ENCODE measurements at regions not wholly inside any gene's neighbourhood (a gene's known extent, or its start where the extent isn't known, plus 50 kb on each side); places are given as distances from the start of the nearest gene placed in this dataset.
A peak's percentile ranks its signal among the peaks of the same experiment; 100 is the strongest.

GRCh38 chr5:103927739-103928138 lies 365.1 kb upstream of the NUDT12 start:
- ATAC-seq, result peak; percentile 79

GRCh38 chr5:103923616-103924168 lies 361.1 kb upstream of the NUDT12 start:
- TF ChIP-seq ZNF565 (CRISPR knock-in tag; conservative IDR thresholded peaks at IDR 0.05; ENCODE audit: low read depth), result no peak
- TF ChIP-seq, protein P1, sequence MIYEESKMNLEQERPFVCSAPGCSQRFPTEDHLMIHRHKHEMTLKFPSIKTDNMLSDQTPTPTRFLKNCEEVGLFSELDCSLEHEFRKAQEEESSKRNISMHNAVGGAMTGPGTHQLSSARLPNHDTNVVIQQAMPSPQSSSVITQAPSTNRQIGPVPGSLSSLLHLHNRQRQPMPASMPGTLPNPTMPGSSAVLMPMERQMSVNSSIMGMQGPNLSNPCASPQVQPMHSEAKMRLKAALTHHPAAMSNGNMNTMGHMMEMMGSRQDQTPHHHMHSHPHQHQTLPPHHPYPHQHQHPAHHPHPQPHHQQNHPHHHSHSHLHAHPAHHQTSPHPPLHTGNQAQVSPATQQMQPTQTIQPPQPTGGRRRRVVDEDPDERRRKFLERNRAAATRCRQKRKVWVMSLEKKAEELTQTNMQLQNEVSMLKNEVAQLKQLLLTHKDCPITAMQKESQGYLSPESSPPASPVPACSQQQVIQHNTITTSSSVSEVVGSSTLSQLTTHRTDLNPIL (CRISPR knock-in tag; IDR thresholded peaks at IDR 0.05; ENCODE audit: low read depth), result no peak
- TF ChIP-seq, protein P2, sequence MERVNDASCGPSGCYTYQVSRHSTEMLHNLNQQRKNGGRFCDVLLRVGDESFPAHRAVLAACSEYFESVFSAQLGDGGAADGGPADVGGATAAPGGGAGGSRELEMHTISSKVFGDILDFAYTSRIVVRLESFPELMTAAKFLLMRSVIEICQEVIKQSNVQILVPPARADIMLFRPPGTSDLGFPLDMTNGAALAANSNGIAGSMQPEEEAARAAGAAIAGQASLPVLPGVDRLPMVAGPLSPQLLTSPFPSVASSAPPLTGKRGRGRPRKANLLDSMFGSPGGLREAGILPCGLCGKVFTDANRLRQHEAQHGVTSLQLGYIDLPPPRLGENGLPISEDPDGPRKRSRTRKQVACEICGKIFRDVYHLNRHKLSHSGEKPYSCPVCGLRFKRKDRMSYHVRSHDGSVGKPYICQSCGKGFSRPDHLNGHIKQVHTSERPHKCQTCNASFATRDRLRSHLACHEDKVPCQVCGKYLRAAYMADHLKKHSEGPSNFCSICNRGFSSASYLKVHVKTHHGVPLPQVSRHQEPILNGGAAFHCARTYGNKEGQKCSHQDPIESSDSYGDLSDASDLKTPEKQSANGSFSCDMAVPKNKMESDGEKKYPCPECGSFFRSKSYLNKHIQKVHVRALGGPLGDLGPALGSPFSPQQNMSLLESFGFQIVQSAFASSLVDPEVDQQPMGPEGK (CRISPR knock-in tag; IDR thresholded peaks at IDR 0.05; ENCODE audit: borderline replicate concordance), result no peak
- no peak for TF ChIP-seq ZC3H10 (CRISPR knock-in tag; IDR thresholded peaks at IDR 0.05)
- TF ChIP-seq ZFP3 (CRISPR knock-in tag; IDR thresholded peaks at IDR 0.05), result no peak
- no peak for TF ChIP-seq PPARA (CRISPR knock-in tag; IDR thresholded peaks at IDR 0.05; ENCODE audit: borderline replicate concordance)
- TF ChIP-seq ZNF8 (CRISPR knock-in tag; IDR thresholded peaks at IDR 0.05), result no peak
- TF ChIP-seq ZNF70 (CRISPR knock-in tag; IDR thresholded peaks at IDR 0.05), result no peak
- no peak for TF ChIP-seq ARNTL (CRISPR knock-in tag; IDR thresholded peaks at IDR 0.05; ENCODE audit: borderline replicate concordance, low read depth)
- TF ChIP-seq SNAI2 (CRISPR knock-in tag; IDR thresholded peaks at IDR 0.05), result no peak
- no peak for TF ChIP-seq TSHZ2 (CRISPR knock-in tag; IDR thresholded peaks at IDR 0.05)
- TF ChIP-seq, protein P3, sequence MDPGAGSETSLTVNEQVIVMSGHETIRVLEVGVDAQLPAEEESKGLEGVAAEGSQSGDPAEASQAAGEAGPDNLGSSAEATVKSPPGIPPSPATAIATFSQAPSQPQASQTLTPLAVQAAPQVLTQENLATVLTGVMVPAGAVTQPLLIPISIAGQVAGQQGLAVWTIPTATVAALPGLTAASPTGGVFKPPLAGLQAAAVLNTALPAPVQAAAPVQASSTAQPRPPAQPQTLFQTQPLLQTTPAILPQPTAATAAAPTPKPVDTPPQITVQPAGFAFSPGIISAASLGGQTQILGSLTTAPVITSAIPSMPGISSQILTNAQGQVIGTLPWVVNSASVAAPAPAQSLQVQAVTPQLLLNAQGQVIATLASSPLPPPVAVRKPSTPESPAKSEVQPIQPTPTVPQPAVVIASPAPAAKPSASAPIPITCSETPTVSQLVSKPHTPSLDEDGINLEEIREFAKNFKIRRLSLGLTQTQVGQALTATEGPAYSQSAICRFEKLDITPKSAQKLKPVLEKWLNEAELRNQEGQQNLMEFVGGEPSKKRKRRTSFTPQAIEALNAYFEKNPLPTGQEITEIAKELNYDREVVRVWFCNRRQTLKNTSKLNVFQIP (CRISPR knock-in tag; IDR thresholded peaks at IDR 0.05; ENCODE audit: borderline replicate concordance, low read depth), result no peak
- TF ChIP-seq BACH2 (CRISPR knock-in tag; IDR thresholded peaks at IDR 0.05; ENCODE audit: borderline replicate concordance), result no peak
- no peak for TF ChIP-seq RARB (CRISPR knock-in tag; IDR thresholded peaks at IDR 0.05)
- no peak for TF ChIP-seq GLIS3 (CRISPR knock-in tag; IDR thresholded peaks at IDR 0.05)
- no peak for TF ChIP-seq OSR1 (CRISPR knock-in tag; IDR thresholded peaks at IDR 0.05)
- TF ChIP-seq ESRRG (CRISPR knock-in tag; IDR thresholded peaks at IDR 0.05), result no peak
- no peak for TF ChIP-seq ZFP30 (CRISPR knock-in tag; IDR thresholded peaks at IDR 0.05)
- no peak for TF ChIP-seq TOX (CRISPR knock-in tag; IDR thresholded peaks at IDR 0.05; ENCODE audit: borderline replicate concordance)
- no peak for ATAC-seq

More at GRCh38 chr5:103927739-103928138, 365.1 kb upstream of the NUDT12 start:
- TF ChIP-seq ZNF70 (CRISPR knock-in tag; IDR thresholded peaks at IDR 0.05), result no peak
- no peak for TF ChIP-seq TSHZ2 (CRISPR knock-in tag; IDR thresholded peaks at IDR 0.05)
- TF ChIP-seq, protein P4, sequence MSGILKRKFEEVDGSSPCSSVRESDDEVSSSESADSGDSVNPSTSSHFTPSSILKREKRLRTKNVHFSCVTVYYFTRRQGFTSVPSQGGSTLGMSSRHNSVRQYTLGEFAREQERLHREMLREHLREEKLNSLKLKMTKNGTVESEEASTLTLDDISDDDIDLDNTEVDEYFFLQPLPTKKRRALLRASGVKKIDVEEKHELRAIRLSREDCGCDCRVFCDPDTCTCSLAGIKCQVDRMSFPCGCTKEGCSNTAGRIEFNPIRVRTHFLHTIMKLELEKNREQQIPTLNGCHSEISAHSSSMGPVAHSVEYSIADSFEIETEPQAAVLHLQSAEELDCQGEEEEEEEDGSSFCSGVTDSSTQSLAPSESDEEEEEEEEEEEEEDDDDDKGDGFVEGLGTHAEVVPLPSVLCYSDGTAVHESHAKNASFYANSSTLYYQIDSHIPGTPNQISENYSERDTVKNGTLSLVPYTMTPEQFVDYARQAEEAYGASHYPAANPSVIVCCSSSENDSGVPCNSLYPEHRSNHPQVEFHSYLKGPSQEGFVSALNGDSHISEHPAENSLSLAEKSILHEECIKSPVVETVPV (CRISPR knock-in tag; IDR thresholded peaks at IDR 0.05), result no peak
- TF ChIP-seq ZFP3 (CRISPR knock-in tag; IDR thresholded peaks at IDR 0.05), result no peak
- TF ChIP-seq BACH2 (CRISPR knock-in tag; IDR thresholded peaks at IDR 0.05; ENCODE audit: borderline replicate concordance), result no peak
- TF ChIP-seq TOX (CRISPR knock-in tag; IDR thresholded peaks at IDR 0.05; ENCODE audit: borderline replicate concordance), result no peak
- no peak for TF ChIP-seq PPARA (CRISPR knock-in tag; IDR thresholded peaks at IDR 0.05; ENCODE audit: borderline replicate concordance)
- TF ChIP-seq ZFP30 (CRISPR knock-in tag; IDR thresholded peaks at IDR 0.05), result no peak
